K562 (cell line): ENCODE measurements at regions not wholly inside any gene's neighbourhood (a gene's known extent, or its start where the extent isn't known, plus 50 kb on each side); places are given as distances from the start of the nearest gene placed in this dataset.

Experiments used
- ATAC-seq: fragments of 200-7000 bp; cut with Tn5 transposase; 3 replicates; pipeline ENCODE4 v1.9.1; 2020; ENCODE audit warnings: moderate library complexity
- BruUV-seq: library from RNA; stranded (reverse); fragments of 400-500 nt; replicated peaks from 2 replicates; lab custom pipeline; 2021; lab: Mats Ljungman, UMichigan
- CTCF ChIA-PET: fragments of 300-600 bp; formaldehyde crosslinking; extraction: SDS; loops from one replicate; lab custom pipeline; 2021; ENCODE audit warnings: low intra/inter-chr PET ratio; lab: Yijun Ruan, JAX
- POLR2A ChIA-PET: fragments of 300-600, 350-650 bp; sonication (Branson Sonifier 250); formaldehyde crosslinking; extraction: SDS; loops from one replicate; lab custom pipeline; 2021; ENCODE audit warnings: antibody characterized with exemption, inconsistent platforms; lab: Yijun Ruan, JAX
- DNase-seq, 4 experiments: peaks; one replicate each; pipeline versions ENCODE4 v3.0.0 to v3.0.0-alpha.2; 2011 to 2018; ENCODE audit warnings: low spot score in 3 of 4, mixed read lengths in 3 of 4; ENCODE audit errors: extremely low read depth in 1 of 4
- FAIRE-seq: peaks from 2 replicates; lab custom pipeline; 2011; peaks lifted over from hg19 to GRCh38; lab: Jason Lieb, UNC
- H2AFZ ChIP-seq: 2 replicates; pipeline ENCODE4 v1.6.0; 2011; ENCODE audit warnings: low read depth, low read length, control low read depth, inconsistent platforms
- H3K27ac ChIP-seq: fragments of 200-600 bp; 3 replicates; pipeline ENCODE4 v1.8.0; 2011; ENCODE audit warnings: low read depth, mild to moderate bottlenecking, control low read depth, inconsistent platforms, low read length, moderate library complexity, mixed read lengths; ENCODE audit errors: extremely low read depth
- H3K27me3 ChIP-seq, 2 experiments: fragments of 300-600 bp in 1 of 2; 2 replicates in 1 of 2; 3 replicates in 1 of 2; pipeline versions ENCODE4 v1.6.0 to v1.8.0; 2011; ENCODE audit warnings: inconsistent platforms in 2 of 2, low read length in 2 of 2, mild to moderate bottlenecking in 1 of 2, mixed read lengths in 1 of 2, moderate library complexity in 1 of 2; ENCODE audit not compliant: control insufficient read depth in 2 of 2, insufficient read depth in 2 of 2
- H3K36me3 ChIP-seq: fragments of 300-600 bp; 3 replicates; pipeline ENCODE4 v1.8.0; 2011; ENCODE audit warnings: mild to moderate bottlenecking, low read length, inconsistent platforms; ENCODE audit not compliant: control insufficient read depth, insufficient read depth
- H3K4me1 ChIP-seq, 2 experiments: fragments of 200-600 bp in 1 of 2; replicated peaks in 1 of 2; 2 replicates in 1 of 2; 3 replicates in 1 of 2; pipeline versions ENCODE4 v1.5.1 to v1.8.0; 2011; ENCODE audit warnings: inconsistent platforms in 2 of 2, low read length in 2 of 2, mild to moderate bottlenecking in 1 of 2, mixed read lengths in 1 of 2, moderate library complexity in 1 of 2; ENCODE audit not compliant: control insufficient read depth in 2 of 2, insufficient read depth in 2 of 2
- H3K4me2 ChIP-seq: 2 replicates; pipeline ENCODE4 v1.6.1; 2011; ENCODE audit warnings: low read length, control low read depth, inconsistent platforms, mixed read lengths; ENCODE audit not compliant: insufficient read depth
- H3K4me3 ChIP-seq: fragments of 200-600 bp; sonication (generic), shearing (Covaris generic); 2 replicates; pipeline ENCODE4 v1.5.1; 2016; ENCODE audit warnings: control low read depth, inconsistent platforms
- H3K79me2 ChIP-seq: fragments of 200-600 bp; 3 replicates; pipeline ENCODE4 v1.8.0; 2011; ENCODE audit warnings: low read length, inconsistent platforms; ENCODE audit not compliant: control insufficient read depth, insufficient read depth
- H3K9ac ChIP-seq, 2 experiments: 2 replicates each; pipeline versions ENCODE4 v1.6.0 to v1.6.1; 2011; ENCODE audit warnings: low read depth in 2 of 2, low read length in 2 of 2, control low read depth in 1 of 2, inconsistent platforms in 1 of 2, mild to moderate bottlenecking in 1 of 2, mixed read lengths in 1 of 2; ENCODE audit not compliant: insufficient read depth in 1 of 2
- H3K9me1 ChIP-seq: one replicate; pipeline ENCODE4 v1.6.0; 2011; ENCODE audit warnings: inconsistent platforms, mild to moderate bottlenecking, low read length, moderate library complexity; ENCODE audit not compliant: control insufficient read depth, insufficient read depth
- H3K9me3 ChIP-seq: replicated peaks from 2 replicates; pipeline ENCODE4 v1.5.1; 2011; ENCODE audit warnings: low read depth, low read length, inconsistent platforms; ENCODE audit not compliant: control insufficient read depth, insufficient read depth
- H4K20me1 ChIP-seq: replicated peaks from 2 replicates; pipeline ENCODE4 v1.6.1; 2011; ENCODE audit warnings: low read length, inconsistent platforms, mixed read lengths; ENCODE audit not compliant: control insufficient read depth, insufficient read depth
- DEAF1 ChIP-seq: fragments of 450-650 bp; formaldehyde crosslinking; IDR thresholded peaks from 2 replicates; pipeline ENCODE4 v1.4.0; 2020; ENCODE audit warnings: mild to moderate bottlenecking, moderate library complexity
- RBM15 ChIP-seq: fragments of 200-400 bp; formaldehyde crosslinking; IDR thresholded peaks from 2 replicates; pipeline ENCODE4 v1.6.1; 2018; ENCODE audit warnings: mild to moderate bottlenecking, low read length, moderate library complexity; ENCODE audit not compliant: insufficient read depth
- TCF7L2 ChIP-seq: fragments of 150-350 bp; IDR thresholded peaks from 2 replicates; pipeline ENCODE4 v1.6.1; 2016; ENCODE audit warnings: low read depth, mild to moderate bottlenecking, low read length, moderate library complexity
- ZNF184 ChIP-seq: sonication (generic); formaldehyde crosslinking; IDR thresholded peaks from 2 replicates; pipeline ENCODE4 v1.5.0; 2020; ENCODE audit warnings: missing genetic modification reagents
- ZNF232 ChIP-seq: sonication (generic); formaldehyde crosslinking; IDR thresholded peaks from 2 replicates; pipeline ENCODE4 v1.8.0; 2022; ENCODE audit warnings: mild to moderate bottlenecking, missing genetic modification reagents
- ZNF263 ChIP-seq: sonication (generic); formaldehyde crosslinking; IDR thresholded peaks from 2 replicates; pipeline ENCODE4 v1.8.0; 2022; ENCODE audit warnings: mild to moderate bottlenecking, missing genetic modification reagents, borderline replicate concordance
- ZNF41 ChIP-seq: fragments of 250-450 bp; sonication (Bioruptor Pico); conservative IDR thresholded peaks from 2 replicates; pipeline ENCODE4 v1.4.0; 2020; ENCODE audit warnings: mild to moderate bottlenecking
- ZSCAN32 ChIP-seq: fragments of 450-650 bp; formaldehyde crosslinking; IDR thresholded peaks from 2 replicates; pipeline ENCODE4 v1.4.0; 2020; ENCODE audit warnings: mild to moderate bottlenecking, moderate library complexity
- in situ Hi-C: fragments of 300-500 bp; cut with MboI; formaldehyde crosslinking; loops from 4 replicates; pipeline ENCODE4 v1.15.0; 2018; ENCODE audit warnings: inconsistent platforms, mixed read lengths
- intact Hi-C: fragments of 100-400 bp; cut with micrococcal nuclease; formaldehyde crosslinking; loops from 2 replicates; pipeline ENCODE4 v1.14.2; 2022

GRCh38 chr5:105740242-105740641 is 1930.5 kb downstream of the EFNA5 start (continued):
- no peak for TF ChIP-seq ZSCAN32
- TF ChIP-seq RBM15, result no peak
- TF ChIP-seq TCF7L2, result no peak

DNA sequence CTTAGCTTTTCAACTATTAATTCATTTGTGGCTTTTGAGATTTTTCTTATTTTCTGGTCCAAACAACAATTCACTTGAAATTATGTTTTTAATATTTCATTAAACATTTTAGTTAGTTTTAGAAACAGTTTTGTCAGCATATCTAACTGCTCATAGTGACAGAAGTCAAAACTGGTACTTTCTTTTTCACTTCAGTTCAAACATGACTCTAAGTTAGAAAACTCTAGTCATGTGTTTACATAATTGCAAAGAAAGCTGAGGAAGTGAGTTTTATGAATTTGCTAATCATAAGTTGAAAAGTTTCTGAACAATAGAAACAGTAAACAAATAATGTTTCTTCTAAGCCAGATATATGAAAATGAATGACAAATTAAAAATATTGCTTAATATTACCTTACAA is 1931.0 kb downstream of the EFNA5 start:
- Histone ChIP-seq H3K27me3 (no peaks in the 10 kb centered on the region), H3K79me2 (no peaks in the 10 kb centered on the region), H3K4me1 (no peaks in the 10 kb centered on the region), H3K27ac (no peak overlapping the region), H3K4me2 (no peak overlapping the region), H2AFZ (no peak overlapping the region), H3K36me3 (no peaks in the 10 kb centered on the region), H3K9me1 (no peaks in the 10 kb centered on the region), H3K9me3 (no peaks in the 10 kb centered on the region), H3K9ac (no peak overlapping the region), H4K20me1 (no peaks in the 10 kb centered on the region), H3K4me3 (no peak overlapping the region)
- ChIA-PET CTCF (no interaction called here), POLR2A (interaction anchor here (0.6 kb wide), 1 partner anchor 103 kb away, joined by 3 read pairs; no protein-coding TSS in a partner anchor)
- TF ChIP-seq ZNF232 (CRISPR knock-in tag) (no peak), ZNF41 (CRISPR knock-in tag) (no peak), DEAF1 (CRISPR knock-in tag) (no peak), ZNF263 (CRISPR knock-in tag) (no peak), ZNF184 (CRISPR knock-in tag) (no peak)
- FAIRE-seq, result no peak
- no peak for ATAC-seq
- no peak for DNase-seq
- no TSS peak for BruUV-seq
- intact Hi-C loops, result no loop called here
- in situ Hi-C loops, result no loop called here
